Heart left ventricle (tissue), 16 donors: ENCODE measurements at regions not wholly inside any gene's neighbourhood (a gene's known extent, or its start where the extent isn't known, plus 50 kb on each side); places are given as distances from the start of the nearest gene placed in this dataset.

Source experiments
- ATAC-seq, 4 donors: fragments of 200-7000 bp; cut with Tn5 transposase; one replicate each; pipeline ENCODE4 v1.9.1; 2020 to 2022; ENCODE audit warnings: moderate library complexity in 4 of 4, mild to moderate bottlenecking in 3 of 4, moderate number of reproducible peaks in 1 of 4
- DNase-seq, 5 donors: peaks; one replicate each; pipeline ENCODE4 v3.0.0-alpha.2; 2020
- H3K27ac ChIP-seq, 12 donors: fragments of 200-600 bp; sonication (generic) in 4 of 12; one replicate each; pipeline versions ENCODE4 v1.5.0 to v1.8.0; 2016 to 2022; ENCODE audit warnings: mild to moderate bottlenecking in 2 of 12
- H3K27me3 ChIP-seq, 9 donors: fragments of 200-600 bp; sonication (generic) in 2 of 9; one replicate each; pipeline versions ENCODE4 v1.5.1 to v1.8.0; 2016 to 2022; ENCODE audit warnings: mild to moderate bottlenecking in 3 of 9
- H3K36me3 ChIP-seq, 9 donors: fragments of 200-600 bp; sonication (generic) in 2 of 9; one replicate each; pipeline versions ENCODE4 v1.5.0 to v1.8.0; 2018 to 2022; ENCODE audit warnings: mild to moderate bottlenecking in 2 of 9
- H3K4me1 ChIP-seq, 12 donors: fragments of 200-600 bp; sonication (generic) in 4 of 12; one replicate each; pipeline versions ENCODE4 v1.5.0 to v1.8.0; 2016 to 2022; ENCODE audit warnings: mild to moderate bottlenecking in 3 of 12
- H3K4me3 ChIP-seq, 12 donors: fragments of 200-600 bp; sonication (generic) in 4 of 12; one replicate each; pipeline versions ENCODE4 v1.5.0 to v1.8.0; 2017 to 2022; ENCODE audit warnings: mild to moderate bottlenecking in 9 of 12, moderate library complexity in 4 of 12
- H3K9me3 ChIP-seq, 12 donors: fragments of 200-600 bp; sonication (generic) in 4 of 12; one replicate each; pipeline versions ENCODE4 v1.5.0 to v1.8.0; 2016 to 2022; ENCODE audit warnings: mild to moderate bottlenecking in 1 of 12
- CTCF ChIP-seq, 12 donors: fragments of 200-600 bp; sonication (generic) in 4 of 12; IDR thresholded peaks; one replicate each; pipeline versions ENCODE4 v1.5.0 to v1.8.0; 2018 to 2022; ENCODE audit warnings: antibody characterized with exemption in 12 of 12, mild to moderate bottlenecking in 5 of 12
- POLR2A ChIP-seq, 2 donors: fragments of 450-650 bp; IDR thresholded peaks; one replicate each; pipeline ENCODE4 v1.6.1; 2017; ENCODE audit warnings: antibody characterized with exemption in 2 of 2, mild to moderate bottlenecking in 2 of 2, moderate library complexity in 2 of 2
- WGBS, 4 donors: extraction: QIAGEN DNeasy Blood & Tissue Kit in 2 of 4; methylation state at CpG; one replicate each; pipeline versions ENCODE4 v1.1.5 to v1.1.7; 2013 to 2018; 5-methylcytosine and 5-hydroxymethylcytosine counted together
- intact Hi-C, 10 donors: fragments of 100-400 bp; cut with DNase I; formaldehyde crosslinking; loops; one replicate each; pipeline versions ENCODE4 v1.11.1 to v1.14.2; 2022
- donor health status: ischemic (EF 13 %, LVEDD 7.1; RV severe dilation, severe dysfunction).
- donor health status: healthy with polysubstance abuse.
- donor health status: DM: no; HTN: yes; CAD: no.
- donor health status: DM: no; HTN: no; CAD: no.
- donor health status: ischemic (EF 25% LVEDD 6.9; RV normal size, moderate dysfunction).
- donor health status: ischemic (EF 25% LVEDD 5.7; RV mildly dilated, moderate dysfunction).
- donor health status: healthy.
- donor health status: DM: yes; HTN: yes; CAD: no.
- donor health status: ischemic (EF 35%, LVEDD 5.7; RV mildly dilated, moderate dysfunction).
- donor health status: nonischemic (EF 11% LVEDD 7.7; RV severe dilation, severe dysfunction).
- donor health status: DM: yes; HTN: yes; CAD: no.
- donor health status: PGD.
- donor health status: ischemic (EF 29% LVEDD 5.4; RV normal size, mild dysfunction).
- donor health status: nonischemic (EF 23%, LVEDD 6.1; RV moderate dilation, normal function).

- DNase-seq = no peak
- TF ChIP-seq CTCF (IDR thresholded peaks at IDR 0.05) = no peak
- no peak for TF ChIP-seq POLR2A (IDR thresholded peaks at IDR 0.05)
- peaks cover 0 to 3% (median 0%) of the 10 kb centered on the region in 12 donors for H3K9me3 ChIP-seq
- intact Hi-C loops = no loop called here
- H3K27me3 ChIP-seq = no peaks in the 10 kb centered on the region
- H3K27ac ChIP-seq = no peak overlapping the region
- H3K4me3 ChIP-seq = no peak overlapping the region
- WGBS, 4 donors = 86 to 93% (median 90%) methylated on average over 1 of the region's 1 CpG
- no peaks in the 10 kb centered on the region for H3K36me3 ChIP-seq
- no peak for ATAC-seq
- H3K4me1 ChIP-seq = no peaks in the 10 kb centered on the region
These were observed 283.3 kb upstream of the DKK2 start for GRCh38 chr4:107319386-107319785.

DNA sequence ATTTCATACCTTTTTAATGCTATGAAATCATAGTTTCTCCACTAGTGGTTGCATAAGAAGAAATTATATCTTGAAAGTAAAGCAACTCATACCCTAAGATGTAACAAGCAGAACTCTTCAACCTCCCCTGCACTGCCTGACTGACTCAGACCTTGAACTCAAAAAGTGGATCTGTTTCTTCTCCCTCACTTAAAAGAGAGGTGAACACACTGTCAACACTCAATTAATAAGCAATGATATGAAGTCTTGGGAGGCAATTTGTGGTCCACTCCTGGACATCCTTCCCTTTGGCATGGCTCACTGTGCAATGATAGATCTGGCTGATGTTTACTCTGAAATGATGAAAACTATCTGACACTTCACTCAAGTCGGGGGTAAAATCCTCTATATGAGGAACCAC lies 282.0 kb upstream of the DKK2 start:
- no peak for TF ChIP-seq CTCF (IDR thresholded peaks at IDR 0.05)
- TF ChIP-seq POLR2A (IDR thresholded peaks at IDR 0.05) = no peak
- 0 to 38% (median 12%) methylated on average over 1 of the region's 1 CpG for WGBS, 4 donors
- intact Hi-C loops = no loop called here
- Histone ChIP-seq H3K4me3 (no peak overlapping the region), H3K4me1 (no peaks in the 10 kb centered on the region), H3K9me3 (peaks cover 0 to 3% (median 0%) of the 10 kb centered on the region in 12 donors), H3K36me3 (no peaks in the 10 kb centered on the region), H3K27me3 (no peaks in the 10 kb centered on the region), H3K27ac (no peak overlapping the region)
- ATAC-seq (no peak), DNase-seq (no peak)

DNA sequence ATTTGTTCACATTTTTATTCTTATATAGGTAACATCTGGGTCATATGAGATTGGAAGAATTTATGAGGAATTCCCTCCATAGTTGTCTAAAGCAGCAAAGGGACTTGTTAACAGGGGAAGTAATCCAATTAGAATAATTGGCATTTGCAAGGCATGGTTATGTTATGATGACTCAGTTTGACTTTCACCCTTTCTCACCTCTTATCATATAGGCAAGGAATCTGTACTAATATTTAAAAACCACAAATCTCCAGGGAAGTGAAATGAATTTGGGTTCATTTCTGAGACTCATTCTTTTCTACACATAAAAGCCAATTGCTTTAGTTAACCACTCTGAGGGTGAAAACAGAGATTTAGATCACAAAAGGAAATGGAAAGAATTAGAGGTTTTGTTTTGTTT lies 281.5 kb upstream of the DKK2 start:
- H3K9me3 ChIP-seq = peaks cover 0 to 3% (median 0%) of the 10 kb centered on the region in 12 donors
- no peak for ATAC-seq
- H3K36me3 ChIP-seq = no peaks in the 10 kb centered on the region
- H3K27ac ChIP-seq = no peak overlapping the region
- intact Hi-C loops = no loop called here
- H3K27me3 ChIP-seq = no peaks in the 10 kb centered on the region
- TF ChIP-seq CTCF (IDR thresholded peaks at IDR 0.05) (no peak), POLR2A (IDR thresholded peaks at IDR 0.05) (no peak)
- DNase-seq = no peak
- no peak overlapping the region for H3K4me3 ChIP-seq
- H3K4me1 ChIP-seq = no peaks in the 10 kb centered on the region

DNA sequence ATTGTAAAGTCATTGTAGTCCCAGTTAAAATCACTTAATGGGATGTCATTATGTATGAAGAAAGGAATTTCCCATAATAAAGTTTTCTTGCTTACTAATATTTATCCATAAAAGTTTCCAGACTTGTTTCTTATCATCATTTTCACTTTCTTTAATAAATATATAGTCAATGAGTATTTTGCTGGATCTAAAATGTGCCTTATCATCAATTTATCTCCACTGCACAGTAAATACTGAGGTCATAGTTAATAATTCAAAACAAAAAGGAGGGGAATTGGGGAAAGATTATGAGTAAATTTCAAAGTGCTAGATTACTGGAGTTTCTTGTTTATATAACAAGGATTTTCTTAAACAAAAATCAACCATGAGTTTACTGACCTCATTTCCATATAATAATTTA lies 279.5 kb upstream of the DKK2 start:
- intact Hi-C loops = no loop called here
- Histone ChIP-seq H3K36me3 (no peaks in the 10 kb centered on the region), H3K4me3 (no peak overlapping the region), H3K27ac (no peak overlapping the region), H3K4me1 (no peaks in the 10 kb centered on the region), H3K9me3 (no peaks in the 10 kb centered on the region), H3K27me3 (no peaks in the 10 kb centered on the region)
- ATAC-seq (no peak), DNase-seq (no peak)
- TF ChIP-seq CTCF (IDR thresholded peaks at IDR 0.05) = no peak
- no peak for TF ChIP-seq POLR2A (IDR thresholded peaks at IDR 0.05)
